ENCODE measurements at regions not wholly inside any gene's neighbourhood (a gene's known extent, or its start where the extent isn't known, plus 50 kb on each side); places are given as distances from the start of the nearest gene placed in this dataset.

DNA sequence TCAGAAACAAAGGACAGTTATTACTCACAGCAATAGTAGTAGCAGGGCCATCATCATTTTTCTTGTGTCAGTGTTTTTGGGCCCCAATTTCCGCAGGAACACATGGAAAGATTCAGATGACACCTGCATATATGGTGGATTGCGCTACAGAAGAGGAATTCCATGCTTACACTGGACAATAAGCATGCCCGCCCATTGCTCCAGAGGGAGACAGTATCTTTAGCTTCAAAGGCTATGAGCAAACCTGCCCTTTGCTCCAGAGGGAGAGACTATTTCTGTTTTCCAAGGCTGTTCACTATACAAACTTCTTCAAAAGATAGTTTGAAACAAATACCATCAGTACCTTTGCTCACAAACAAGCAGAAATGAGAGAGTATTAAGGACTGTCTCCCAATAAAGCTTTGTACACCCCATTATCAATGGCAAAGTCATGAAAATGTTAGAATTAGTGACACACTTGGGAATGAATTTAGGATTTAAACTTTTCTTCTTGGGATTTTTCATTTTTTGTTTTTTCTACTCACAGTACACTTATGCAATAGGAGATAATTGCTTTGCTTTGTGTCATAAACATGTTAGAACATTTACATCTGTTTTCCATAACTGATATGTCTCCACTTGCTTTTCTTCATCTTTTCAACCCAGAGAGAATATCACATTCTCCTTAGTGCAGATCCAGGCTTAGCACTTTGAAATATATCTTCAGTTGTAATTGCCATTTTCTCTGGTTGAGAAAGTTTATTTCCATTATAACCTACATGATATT, 564.5 kb upstream of the ZNF717 start:
- no peak overlapping the region for H3K4me2 ChIP-seq (ENCODE audit: low read length)
- no peaks in the 10 kb centered on the region for H3K79me2 ChIP-seq (ENCODE audit: low read length)
- no peaks in the 10 kb centered on the region for H3K36me3 ChIP-seq (replicated peaks; ENCODE audit: low read depth, low read length)
- H3K4me1 ChIP-seq (ENCODE audit: low read length), result no peaks in the 10 kb centered on the region
- no peaks in the 10 kb centered on the region for H3K27me3 ChIP-seq (ENCODE audit: low read depth, low read length)
- H3K4me3 ChIP-seq (ENCODE audit: low read length), result no peak overlapping the region
- H4K20me1 ChIP-seq (ENCODE audit: insufficient read depth, low read length), result no peaks in the 10 kb centered on the region
- no peak overlapping the region for H3K27ac ChIP-seq (ENCODE audit: low read length)
- no peaks in the 10 kb centered on the region for H3K9me3 ChIP-seq (ENCODE audit: insufficient read depth, low read length)
- TF ChIP-seq EZH2phosphoT487 (IDR thresholded peaks at IDR 0.05; ENCODE audit: low read depth), result no peak
- no peak for TF ChIP-seq CTCF (IDR thresholded peaks at IDR 0.05; ENCODE audit: low read depth, low read length)
- H2AFZ ChIP-seq (ENCODE audit: low read depth, low read length), result no peak overlapping the region
- H3K9ac ChIP-seq (ENCODE audit: low read length), result no peak overlapping the region

DNA sequence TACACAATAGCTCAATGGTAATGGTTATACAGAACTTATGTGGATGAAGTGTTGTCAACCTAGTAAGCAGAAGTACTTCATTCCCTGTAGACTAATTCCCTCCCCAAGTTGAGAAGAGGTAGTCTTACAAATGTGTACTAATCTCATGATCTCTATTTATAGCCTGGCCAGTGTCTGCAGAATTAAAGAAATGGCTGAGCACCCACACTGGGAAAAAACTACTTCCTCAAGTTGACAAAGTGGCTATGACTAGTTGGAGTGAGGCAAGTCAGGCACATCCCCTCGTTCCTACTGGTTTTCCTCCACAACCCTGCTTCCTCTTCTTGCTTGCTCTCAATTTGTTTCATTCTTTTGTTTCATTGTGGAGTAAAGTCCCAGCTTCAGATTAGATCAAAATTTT, 566.7 kb upstream of the ZNF717 start:
- H3K36me3 ChIP-seq (replicated peaks; ENCODE audit: low read depth, low read length), result no peaks in the 10 kb centered on the region
- no peak overlapping the region for H2AFZ ChIP-seq (ENCODE audit: low read depth, low read length)
- no peaks in the 10 kb centered on the region for H3K9me3 ChIP-seq (ENCODE audit: insufficient read depth, low read length)
- H3K4me3 ChIP-seq (ENCODE audit: low read length), result no peak overlapping the region
- no peaks in the 10 kb centered on the region for H3K79me2 ChIP-seq (ENCODE audit: low read length)
- H3K27me3 ChIP-seq (ENCODE audit: low read depth, low read length), result no peaks in the 10 kb centered on the region
- no peak overlapping the region for H3K27ac ChIP-seq (ENCODE audit: low read length)
- no peaks in the 10 kb centered on the region for H4K20me1 ChIP-seq (ENCODE audit: insufficient read depth, low read length)
- H3K9ac ChIP-seq (ENCODE audit: low read length), result no peak overlapping the region
- TF ChIP-seq EZH2phosphoT487 (IDR thresholded peaks at IDR 0.05; ENCODE audit: low read depth), result no peak
- TF ChIP-seq CTCF (IDR thresholded peaks at IDR 0.05; ENCODE audit: low read depth, low read length), result no peak
- no peaks in the 10 kb centered on the region for H3K4me1 ChIP-seq (ENCODE audit: low read length)
- H3K4me2 ChIP-seq (ENCODE audit: low read length), result no peak overlapping the region

DNA sequence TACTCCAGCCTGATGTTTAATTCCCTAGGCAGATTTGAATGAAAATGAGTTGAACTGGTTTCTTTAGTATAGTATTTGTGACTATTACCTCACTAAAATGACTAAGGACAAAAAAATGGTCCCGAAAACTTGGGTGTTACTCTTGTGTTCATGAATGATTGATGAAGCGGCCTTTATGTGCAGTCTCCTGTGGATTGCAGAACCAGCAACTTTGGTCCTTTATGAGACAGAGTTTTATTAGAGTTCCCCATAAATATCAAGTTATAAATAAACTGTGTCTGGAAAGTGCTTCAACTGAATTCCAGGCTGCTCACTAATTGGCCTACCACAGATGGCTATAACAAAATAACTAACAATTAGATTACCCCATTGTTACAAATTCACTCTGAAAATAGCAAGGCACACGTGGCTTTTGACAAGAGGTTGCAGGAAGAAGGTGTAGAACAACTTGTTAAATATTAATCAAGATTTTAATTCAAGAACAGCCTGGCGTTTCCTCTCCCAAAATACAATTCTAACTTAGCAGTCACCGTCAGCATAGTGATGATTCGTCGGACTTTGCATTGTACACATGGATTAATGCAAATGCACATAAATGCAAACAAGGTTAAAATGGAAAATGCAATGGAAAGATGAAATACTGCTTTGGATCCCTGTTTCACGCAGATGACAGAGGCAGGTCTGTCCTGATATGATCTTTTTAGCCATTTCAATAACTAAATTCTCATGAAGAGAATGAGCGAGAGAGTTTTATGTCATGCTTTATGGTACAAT, 567.3 kb upstream of the ZNF717 start:
- Histone ChIP-seq H3K27ac (ENCODE audit: low read length) (no peak overlapping the region), H3K4me1 (ENCODE audit: low read length) (no peaks in the 10 kb centered on the region), H3K79me2 (ENCODE audit: low read length) (no peaks in the 10 kb centered on the region), H2AFZ (ENCODE audit: low read depth, low read length) (no peak overlapping the region), H3K9me3 (ENCODE audit: insufficient read depth, low read length) (no peaks in the 10 kb centered on the region), H4K20me1 (ENCODE audit: insufficient read depth, low read length) (no peaks in the 10 kb centered on the region), H3K27me3 (ENCODE audit: low read depth, low read length) (no peaks in the 10 kb centered on the region), H3K9ac (ENCODE audit: low read length) (no peak overlapping the region), H3K4me2 (ENCODE audit: low read length) (no peak overlapping the region), H3K36me3 (replicated peaks; ENCODE audit: low read depth, low read length) (no peaks in the 10 kb centered on the region), H3K4me3 (ENCODE audit: low read length) (no peak overlapping the region)
- TF ChIP-seq EZH2phosphoT487 (IDR thresholded peaks at IDR 0.05; ENCODE audit: low read depth), result no peak
- no peak for TF ChIP-seq CTCF (IDR thresholded peaks at IDR 0.05; ENCODE audit: low read depth, low read length)

GRCh38 chr3:76353683-76354082, 568.3 kb upstream of the ZNF717 start:
- TF ChIP-seq CTCF (IDR thresholded peaks at IDR 0.05; ENCODE audit: low read depth, low read length), result no peak
- no peak for TF ChIP-seq EZH2phosphoT487 (IDR thresholded peaks at IDR 0.05; ENCODE audit: low read depth)
- Histone ChIP-seq H3K79me2 (ENCODE audit: low read length) (no peaks in the 10 kb centered on the region), H3K9ac (ENCODE audit: low read length) (no peak overlapping the region), H3K4me3 (ENCODE audit: low read length) (no peak overlapping the region), H4K20me1 (ENCODE audit: insufficient read depth, low read length) (no peaks in the 10 kb centered on the region), H3K27ac (ENCODE audit: low read length) (no peak overlapping the region), H3K9me3 (ENCODE audit: insufficient read depth, low read length) (no peaks in the 10 kb centered on the region), H3K36me3 (replicated peaks; ENCODE audit: low read depth, low read length) (no peaks in the 10 kb centered on the region), H3K4me1 (ENCODE audit: low read length) (no peaks in the 10 kb centered on the region), H3K27me3 (ENCODE audit: low read depth, low read length) (no peaks in the 10 kb centered on the region), H2AFZ (ENCODE audit: low read depth, low read length) (no peak overlapping the region), H3K4me2 (ENCODE audit: low read length) (no peak overlapping the region)

Data from OCI-LY3 (cell line).